H9 (cell line): ENCODE measurements at regions not wholly inside any gene's neighbourhood (a gene's known extent, or its start where the extent isn't known, plus 50 kb on each side); places are given as distances from the start of the nearest gene placed in this dataset.

Experiments used
- DNase-seq: peaks from one replicate; pipeline ENCODE4 v3.0.0-alpha.2; 2017
- H2AFZ ChIP-seq: one replicate; pipeline ENCODE4 v1.6.1; 2013; ENCODE audit warnings: mild to moderate bottlenecking, low read length, control low read depth, moderate library complexity
- H2AK5ac ChIP-seq: 2 replicates; pipeline ENCODE4 v1.6.1; 2013; ENCODE audit warnings: low read length, control low read depth, mixed read lengths; ENCODE audit not compliant: insufficient read length
- H2BK120ac ChIP-seq: one replicate; pipeline ENCODE4 v1.6.1; 2013; ENCODE audit warnings: low read depth, mild to moderate bottlenecking, low read length, control low read depth, inconsistent platforms; ENCODE audit not compliant: poor library complexity, severe bottlenecking
- H2BK12ac ChIP-seq: 2 replicates; pipeline ENCODE4 v1.6.1; 2013; ENCODE audit warnings: low read length, control low read depth, mixed read lengths, low read depth; ENCODE audit not compliant: insufficient read length
- H2BK15ac ChIP-seq: 2 replicates; pipeline ENCODE4 v1.6.1; 2013; ENCODE audit warnings: low read depth, low read length, control low read depth
- H2BK20ac ChIP-seq: one replicate; pipeline ENCODE4 v1.6.1; 2013; ENCODE audit warnings: low read depth, mild to moderate bottlenecking, low read length, control low read depth, inconsistent platforms; ENCODE audit not compliant: poor library complexity, severe bottlenecking
- H2BK5ac ChIP-seq: 2 replicates; pipeline ENCODE4 v1.6.1; 2013; ENCODE audit warnings: low read length, control low read depth, mixed read lengths; ENCODE audit not compliant: insufficient read length
- H3K14ac ChIP-seq: 2 replicates; pipeline ENCODE4 v1.6.1; 2013; ENCODE audit warnings: low read length, control low read depth; ENCODE audit not compliant: insufficient read depth
- H3K18ac ChIP-seq: 2 replicates; pipeline ENCODE4 v1.6.1; 2013; ENCODE audit warnings: low read depth, mild to moderate bottlenecking, mixed read lengths, low read length, control low read depth; ENCODE audit not compliant: insufficient read length
- H3K23ac ChIP-seq: 2 replicates; pipeline ENCODE4 v1.6.1; 2013; ENCODE audit warnings: low read length, control low read depth, mixed read lengths, low read depth; ENCODE audit not compliant: insufficient read length
- H3K23me2 ChIP-seq: 2 replicates; pipeline ENCODE4 v1.6.1; 2013; ENCODE audit warnings: low read depth, mild to moderate bottlenecking, mixed read lengths, low read length, control low read depth; ENCODE audit not compliant: insufficient read length, poor library complexity, severe bottlenecking
- H3K27ac ChIP-seq: 2 replicates; pipeline ENCODE4 v1.5.1; 2013; ENCODE audit warnings: low read length, control low read depth, mixed read lengths, low read depth; ENCODE audit not compliant: insufficient read length
- H3K27me3 ChIP-seq: 2 replicates; pipeline ENCODE4 v1.6.1; 2013; ENCODE audit warnings: low read length, control low read depth, inconsistent platforms; ENCODE audit not compliant: insufficient read depth
- H3K4ac ChIP-seq: 2 replicates; pipeline ENCODE4 v1.6.1; 2013; ENCODE audit warnings: low read depth, mild to moderate bottlenecking, control low read depth, inconsistent platforms, low read length, moderate library complexity
- H3K4me1 ChIP-seq: 2 replicates; pipeline ENCODE4 v1.6.1; 2013; ENCODE audit warnings: low read length, control low read depth, inconsistent platforms; ENCODE audit not compliant: insufficient read depth
- H3K4me2 ChIP-seq: 2 replicates; pipeline ENCODE4 v1.6.1; 2013; ENCODE audit warnings: low read length, control low read depth, mixed read lengths; ENCODE audit not compliant: insufficient read length, insufficient read depth
- H3K56ac ChIP-seq: 2 replicates; pipeline ENCODE4 v1.6.1; 2013; ENCODE audit warnings: low read depth, mild to moderate bottlenecking, mixed read lengths, low read length, control low read depth; ENCODE audit not compliant: insufficient read length
- H3K79me1 ChIP-seq: 2 replicates; pipeline ENCODE4 v1.6.1; 2013; ENCODE audit warnings: low read depth, mild to moderate bottlenecking, moderate library complexity, low read length, control low read depth, inconsistent platforms; ENCODE audit not compliant: insufficient read depth, poor library complexity, severe bottlenecking
- H3K79me2 ChIP-seq: 2 replicates; pipeline ENCODE4 v1.6.1; 2013; ENCODE audit warnings: low read length, control low read depth, inconsistent platforms; ENCODE audit not compliant: insufficient read depth
- H3K9ac ChIP-seq: 2 replicates; pipeline ENCODE4 v1.6.1; 2013; ENCODE audit warnings: low read length, control low read depth, mixed read lengths; ENCODE audit not compliant: insufficient read length; ENCODE audit errors: extremely low read depth
- H3K9me3 ChIP-seq: one replicate; pipeline ENCODE4 v1.6.1; 2013; ENCODE audit warnings: low read depth, low read length, inconsistent platforms; ENCODE audit not compliant: control insufficient read depth
- H3T11ph ChIP-seq: one replicate; pipeline ENCODE4 v1.6.1; 2013; ENCODE audit warnings: mild to moderate bottlenecking, low read length, control low read depth, inconsistent platforms
- H4K20me1 ChIP-seq: one replicate; pipeline ENCODE4 v1.6.1; 2013; ENCODE audit not compliant: control insufficient read depth, insufficient read length, insufficient read depth
- H4K5ac ChIP-seq: 2 replicates; pipeline ENCODE4 v1.6.1; 2013; ENCODE audit warnings: low read depth, mild to moderate bottlenecking, mixed read lengths, low read length, control low read depth; ENCODE audit not compliant: insufficient read length
- H4K8ac ChIP-seq: replicated peaks from 2 replicates; pipeline ENCODE4 v1.6.1; 2013; ENCODE audit warnings: low read length, control low read depth, mixed read lengths, low read depth; ENCODE audit not compliant: insufficient read length
- H4K91ac ChIP-seq: 2 replicates; pipeline ENCODE4 v1.6.1; 2013; ENCODE audit warnings: low read depth, mild to moderate bottlenecking, moderate library complexity, mixed read lengths, low read length, control low read depth; ENCODE audit not compliant: insufficient read length
- H3K27ac Mint-ChIP-seq, 3 experiments: 2 replicates in 2 of 3; 3 replicates in 1 of 3; pipeline ENCODE4 v1.8.0; 2020 to 2021; ENCODE audit warnings: mixed read lengths in 3 of 3, mild to moderate bottlenecking in 1 of 3, moderate library complexity in 1 of 3
- H3K27me3 Mint-ChIP-seq: 2 replicates; pipeline ENCODE4 v1.8.0; 2021; ENCODE audit warnings: low read depth, mild to moderate bottlenecking, moderate library complexity, mixed read lengths
- H3K36me3 Mint-ChIP-seq, 3 experiments: 2 replicates in 2 of 3; 3 replicates in 1 of 3; pipeline ENCODE4 v1.8.0; 2020 to 2021; ENCODE audit warnings: low read depth in 3 of 3, mixed read lengths in 3 of 3; ENCODE audit not compliant: insufficient read depth in 1 of 3
- H3K4me1 Mint-ChIP-seq, 2 experiments: 2 replicates each; pipeline ENCODE4 v1.8.0; 2020; ENCODE audit warnings: mixed read lengths in 2 of 2
- H3K4me3 Mint-ChIP-seq, 2 experiments: 2 replicates in 1 of 2; 3 replicates in 1 of 2; pipeline ENCODE4 v1.8.0; 2020 to 2021; ENCODE audit warnings: mild to moderate bottlenecking in 2 of 2, mixed read lengths in 2 of 2, moderate library complexity in 1 of 2
- H3K9me3 Mint-ChIP-seq, 2 experiments: 2 replicates in 1 of 2; 3 replicates in 1 of 2; pipeline ENCODE4 v1.8.0; 2020; ENCODE audit warnings: mild to moderate bottlenecking in 2 of 2, mixed read lengths in 2 of 2, moderate library complexity in 1 of 2
- WGBS: extraction: QIAGEN DNeasy Blood & Tissue Kit; methylation state at CpG from one replicate; pipeline ENCODE4 v1.1.7; 2013; ENCODE audit warnings: missing lambda C conversion rate, low lambda C conversion rate, mixed read lengths; ENCODE audit not compliant: insufficient read length; ENCODE audit errors: extremely low coverage; 5-methylcytosine and 5-hydroxymethylcytosine counted together
- TF ChIP-seq, protein P1 (sequence below): fragments of 200-600 bp; sonication (generic); conservative IDR thresholded peaks from 3 replicates; pipeline ENCODE4 v1.8.0; 2021; ENCODE audit warnings: antibody characterized with exemption, mild to moderate bottlenecking

GRCh38 chr2:15760232-15760910, 168.7 kb downstream of the DDX1 start:
- H3K79me1 ChIP-seq, result no peaks in the 10 kb centered on the region
- H3K56ac ChIP-seq, result no peak overlapping the region
- H3K4ac ChIP-seq, result no peak overlapping the region
- no peaks in the 10 kb centered on the region for H4K20me1 ChIP-seq
- H3K4me2 ChIP-seq, result no peak overlapping the region
- H3K27ac Mint-ChIP-seq, result no peak overlapping the region
- no peak overlapping the region for H2BK120ac ChIP-seq
- H3T11ph ChIP-seq, result no peak overlapping the region
- H3K23me2 ChIP-seq, result no peaks in the 10 kb centered on the region
- no peaks in the 10 kb centered on the region; the same call in none of the 2 replicates for H3K27me3 Mint-ChIP-seq
- no peak overlapping the region for H2BK15ac ChIP-seq
- H3K18ac ChIP-seq, result no peak overlapping the region
- peak; percentile 10 for DNase-seq
- H3K23ac ChIP-seq, result no peak overlapping the region
- H3K4me3 Mint-ChIP-seq, result no peak overlapping the region
- H2AFZ ChIP-seq, result no peak overlapping the region
- no peaks in the 10 kb centered on the region for H3K27me3 ChIP-seq
- H2BK12ac ChIP-seq, result no peak overlapping the region
- no peaks in the 10 kb centered on the region for H3K4me1 ChIP-seq
- H3K79me2 ChIP-seq, result no peaks in the 10 kb centered on the region
- H2AK5ac ChIP-seq, result no peak overlapping the region
- H3K9me3 Mint-ChIP-seq, result peaks cover 0 to 4% of the 10 kb centered on the region in 2 experiments; a peak in 4 of 5 replicates
- H4K5ac ChIP-seq, result no peak overlapping the region
- no peak overlapping the region for H2BK20ac ChIP-seq
- TF ChIP-seq, protein P1, sequence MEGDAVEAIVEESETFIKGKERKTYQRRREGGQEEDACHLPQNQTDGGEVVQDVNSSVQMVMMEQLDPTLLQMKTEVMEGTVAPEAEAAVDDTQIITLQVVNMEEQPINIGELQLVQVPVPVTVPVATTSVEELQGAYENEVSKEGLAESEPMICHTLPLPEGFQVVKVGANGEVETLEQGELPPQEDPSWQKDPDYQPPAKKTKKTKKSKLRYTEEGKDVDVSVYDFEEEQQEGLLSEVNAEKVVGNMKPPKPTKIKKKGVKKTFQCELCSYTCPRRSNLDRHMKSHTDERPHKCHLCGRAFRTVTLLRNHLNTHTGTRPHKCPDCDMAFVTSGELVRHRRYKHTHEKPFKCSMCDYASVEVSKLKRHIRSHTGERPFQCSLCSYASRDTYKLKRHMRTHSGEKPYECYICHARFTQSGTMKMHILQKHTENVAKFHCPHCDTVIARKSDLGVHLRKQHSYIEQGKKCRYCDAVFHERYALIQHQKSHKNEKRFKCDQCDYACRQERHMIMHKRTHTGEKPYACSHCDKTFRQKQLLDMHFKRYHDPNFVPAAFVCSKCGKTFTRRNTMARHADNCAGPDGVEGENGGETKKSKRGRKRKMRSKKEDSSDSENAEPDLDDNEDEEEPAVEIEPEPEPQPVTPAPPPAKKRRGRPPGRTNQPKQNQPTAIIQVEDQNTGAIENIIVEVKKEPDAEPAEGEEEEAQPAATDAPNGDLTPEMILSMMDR, result no peak
- H3K4me1 Mint-ChIP-seq, result peaks cover 11 to 15% of the 10 kb centered on the region in 2 experiments
- H2BK5ac ChIP-seq, result no peak overlapping the region
- no peak overlapping the region for H3K27ac ChIP-seq
- no peak overlapping the region for H4K91ac ChIP-seq
- H3K9ac ChIP-seq, result no peak overlapping the region
- H3K9me3 ChIP-seq, result no peaks in the 10 kb centered on the region
- H4K8ac ChIP-seq, result no peak overlapping the region
- no peak overlapping the region for H3K14ac ChIP-seq
- no CpG with 5 or more reads among the region's 7 CpGs for WGBS
- H3K36me3 Mint-ChIP-seq, result peaks cover 0 to under 1% (median 0%) of the 10 kb centered on the region in 3 experiments; a peak in 2 of 7 replicates
